HG03439 (cell line): ENCODE measurements at regions not wholly inside any gene's neighbourhood (a gene's known extent, or its start where the extent isn't known, plus 50 kb on each side); places are given as distances from the start of the nearest gene placed in this dataset.
A peak's percentile ranks its signal among the peaks of the same experiment; 100 is the strongest.

ENCODE experiments used
- ATAC-seq: cut with Tn5 transposase; IDR thresholded peaks from one replicate; pipeline ENCODE4 v1.9.1; 2021; ENCODE audit warnings: mild to moderate bottlenecking, moderate library complexity; ENCODE audit not compliant: unreplicated experiment

DNA sequence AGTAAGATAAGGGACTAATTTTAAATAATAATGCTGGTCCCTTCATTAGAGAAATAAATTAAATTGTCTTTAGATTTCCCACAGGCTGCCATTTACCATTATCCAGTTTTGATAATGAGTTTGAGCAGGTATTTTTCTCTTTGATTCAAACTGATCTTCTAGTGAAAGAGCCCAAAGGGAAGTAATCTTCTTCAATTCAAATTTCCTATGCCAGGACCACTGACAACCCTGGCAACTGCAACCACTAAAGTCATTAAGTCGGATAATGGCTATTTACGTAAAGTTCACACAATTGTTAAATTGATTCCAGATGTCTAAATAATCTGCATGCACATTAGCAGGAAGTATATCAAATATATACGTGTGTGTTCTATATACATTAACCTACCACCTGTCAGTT lies 399.3 kb downstream of the PTPRC start:
- no peak for ATAC-seq

GRCh38 chr1:199040076-199040905 lies 401.5 kb downstream of the PTPRC start:
- no peak for ATAC-seq

DNA sequence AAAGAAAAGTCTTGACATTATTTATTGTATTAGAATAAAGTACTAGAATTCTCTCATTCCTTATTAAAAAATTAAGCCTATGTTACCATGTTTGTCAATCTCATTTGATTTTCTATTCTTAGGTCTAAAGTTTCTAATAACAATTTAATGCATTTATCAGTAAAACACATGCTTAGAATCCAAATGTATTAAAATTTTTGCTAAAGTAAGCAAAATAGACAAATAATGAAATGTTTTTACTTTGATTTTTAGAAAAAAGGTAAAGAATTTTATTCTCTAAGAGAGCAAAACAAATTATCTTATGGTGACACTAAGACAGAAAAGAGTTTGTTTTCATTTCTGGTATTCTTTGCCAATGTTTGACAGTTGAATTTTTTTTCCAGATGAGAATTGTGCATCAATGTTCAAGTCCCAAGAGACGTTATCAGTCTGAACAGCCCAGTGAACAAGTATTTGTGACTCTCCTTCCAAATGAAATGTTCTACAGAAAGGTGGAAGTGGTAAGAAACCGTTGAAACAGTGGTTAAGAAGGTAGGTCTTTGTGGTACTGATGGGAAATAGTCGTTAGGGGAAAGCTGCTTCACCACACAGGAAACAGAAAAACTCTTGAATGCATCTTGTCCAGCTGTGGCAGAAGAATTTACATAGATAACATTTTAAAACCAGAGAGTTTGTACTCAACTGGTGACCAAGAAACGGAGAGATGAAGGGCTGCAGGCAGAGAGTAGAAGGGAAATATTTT lies 402.5 kb downstream of the PTPRC start:
- ATAC-seq: peak; percentile 99

DNA sequence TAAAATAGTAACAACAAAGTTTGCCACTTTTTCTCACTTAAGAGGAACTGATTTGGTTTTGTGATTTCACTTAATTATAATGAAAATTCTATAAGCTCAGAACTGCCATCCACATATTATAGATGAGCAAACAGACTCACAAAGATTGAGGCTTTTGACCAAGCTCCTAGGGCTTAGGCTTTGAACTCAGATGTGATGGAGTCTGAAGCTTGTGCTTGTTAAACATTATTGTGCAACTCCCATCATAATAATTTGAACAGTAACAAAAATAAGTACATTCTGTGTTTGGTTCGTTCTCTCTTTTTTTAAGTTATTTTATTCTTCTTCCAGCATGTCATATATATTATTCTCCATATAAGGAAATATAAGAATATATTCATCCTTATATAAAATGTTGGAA lies 403.4 kb downstream of the PTPRC start:
- ATAC-seq: no peak

DNA sequence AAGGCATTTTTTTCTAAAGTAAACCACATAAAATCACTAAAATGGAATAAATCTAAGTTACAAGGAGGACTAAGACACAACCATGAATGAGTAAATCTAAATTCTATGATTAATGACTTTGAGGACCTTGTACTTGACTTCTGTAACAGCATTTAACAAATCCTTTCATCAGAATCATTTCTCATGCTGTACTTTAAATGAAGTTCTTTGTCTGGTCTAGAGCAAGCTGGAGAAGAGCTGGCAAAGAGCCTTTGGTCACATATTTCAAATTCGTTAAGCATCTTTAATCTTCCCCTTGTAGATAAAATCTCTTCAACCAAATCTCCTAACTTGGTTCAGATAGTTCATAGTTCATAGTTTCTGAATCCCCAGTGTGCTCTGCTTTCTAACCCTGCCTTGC lies 405.4 kb downstream of the PTPRC start:
- no peak for ATAC-seq

- ATAC-seq: no peak
Measured at GRCh38 chr1:199046618-199047017, 407.8 kb downstream of the PTPRC start.

DNA sequence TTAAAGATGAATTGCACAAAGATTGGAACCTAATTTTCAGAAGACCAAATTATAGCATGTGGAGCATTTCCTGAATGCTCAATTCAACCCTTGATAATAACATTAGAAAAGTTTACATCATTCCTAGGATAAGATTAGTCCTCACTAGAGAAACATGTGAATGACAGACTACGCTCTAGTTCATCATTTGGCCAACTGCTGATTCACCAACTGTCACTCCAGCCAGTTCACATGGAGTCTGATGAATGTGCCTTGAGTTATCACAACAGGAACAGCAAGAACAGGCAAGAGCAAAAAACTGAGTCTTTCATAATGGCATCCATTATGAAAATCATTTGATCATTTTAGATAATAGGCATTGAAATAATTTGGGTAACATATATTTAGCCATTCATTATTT lies 415.9 kb downstream of the PTPRC start:
- ATAC-seq: no peak

- ATAC-seq: no peak
Measured at GRCh38 chr1:199057322-199057721, 418.5 kb downstream of the PTPRC start.

GRCh38 chr1:199058281-199058680 lies 419.4 kb downstream of the PTPRC start:
- no peak for ATAC-seq

DNA sequence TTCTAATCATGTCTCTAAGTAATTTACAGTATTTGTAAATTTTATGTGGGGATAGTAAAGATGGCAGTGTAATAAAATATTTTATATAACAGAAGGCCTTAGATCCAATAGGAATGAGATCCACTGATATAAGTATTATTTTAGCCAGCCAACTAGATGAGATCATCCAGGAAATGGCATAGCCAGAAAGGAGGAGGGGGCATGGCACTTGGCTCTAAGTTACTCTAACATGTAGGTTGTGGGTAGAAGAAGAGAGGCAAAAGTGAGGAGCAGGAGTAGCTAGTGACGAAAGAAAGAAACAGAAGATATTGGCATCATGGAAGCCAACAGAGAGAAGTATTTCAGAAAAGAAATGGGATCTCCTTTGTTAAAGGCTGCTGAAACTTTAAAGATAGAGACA lies 426.1 kb downstream of the PTPRC start:
- no peak for ATAC-seq

DNA sequence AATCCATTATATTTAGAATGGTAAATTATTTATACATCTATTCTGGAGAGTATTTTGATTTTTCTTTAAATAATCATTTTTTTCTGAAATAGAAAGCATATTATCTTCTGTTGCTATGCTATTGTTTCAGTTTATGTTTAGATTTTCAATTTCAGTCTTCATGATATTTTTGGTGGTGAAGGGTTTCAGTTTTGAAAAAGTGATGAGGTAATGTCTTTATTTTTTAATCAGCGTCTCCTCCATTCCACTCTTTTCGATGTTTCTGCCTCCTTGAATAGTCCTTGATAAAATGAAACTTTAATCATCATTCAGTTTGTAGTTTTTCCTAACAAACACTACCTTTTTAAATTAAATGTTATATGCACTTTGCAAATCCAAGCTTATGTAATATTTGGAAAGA lies 428.6 kb downstream of the PTPRC start:
- ATAC-seq: peak; percentile 95

DNA sequence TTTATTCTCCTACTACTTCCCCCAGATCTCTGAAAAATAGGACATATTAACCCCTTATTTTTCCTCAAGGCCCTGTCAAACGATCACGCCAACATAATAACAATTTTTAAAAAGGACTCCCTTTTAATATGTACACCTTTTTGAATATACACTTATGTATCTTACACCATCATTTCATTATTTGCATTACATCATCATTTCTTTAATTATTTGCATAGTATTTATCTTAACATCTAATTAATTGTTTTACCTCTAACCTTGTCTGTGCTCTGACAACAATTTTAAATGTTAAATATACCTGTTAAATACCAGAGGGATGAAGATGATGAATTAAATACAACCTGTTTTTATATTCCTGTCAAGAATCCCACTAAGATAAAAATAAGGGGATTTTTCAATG lies 432.2 kb downstream of the PTPRC start:
- ATAC-seq: no peak

DNA sequence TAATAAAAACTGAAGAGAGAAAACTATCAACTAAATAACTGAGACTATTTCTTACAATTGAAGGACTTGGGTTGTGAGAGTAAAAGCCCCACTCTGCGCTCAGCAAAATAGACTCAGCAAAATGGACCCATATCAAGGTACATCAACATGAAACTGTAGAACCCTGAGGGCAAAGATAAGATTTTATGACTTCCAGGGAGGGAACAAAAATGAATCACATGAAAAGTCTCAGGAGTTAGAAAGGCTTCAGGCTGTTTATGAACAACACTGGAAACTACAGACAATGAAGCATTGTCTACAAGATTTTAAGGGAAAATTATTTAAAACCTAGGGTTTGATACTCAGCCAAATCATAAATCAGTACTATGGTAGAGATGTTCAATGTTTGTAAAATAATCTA lies 434.3 kb downstream of the PTPRC start:
- ATAC-seq: no peak

GRCh38 chr1:199075792-199076191 lies 437.0 kb downstream of the PTPRC start:
- ATAC-seq: no peak

DNA sequence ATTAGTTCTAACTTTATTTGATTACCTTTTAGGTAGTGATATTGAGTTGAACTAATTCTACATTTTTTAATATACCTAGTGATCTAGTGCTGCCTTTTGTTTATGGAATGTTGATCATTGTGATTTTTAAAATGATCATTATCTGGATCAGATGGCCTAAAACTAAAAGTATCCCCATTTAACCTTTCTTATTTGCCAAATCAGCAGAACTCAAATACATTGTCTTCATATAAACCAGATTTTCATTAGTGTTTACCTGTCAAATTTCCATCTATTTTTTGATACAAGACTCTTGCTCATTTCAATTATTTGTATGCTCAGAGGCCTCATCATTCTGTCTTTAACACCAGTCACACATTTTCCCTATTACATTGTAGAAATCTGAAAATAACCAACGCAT lies 441.2 kb downstream of the PTPRC start:
- ATAC-seq: no peak

GRCh38 chr1:199081739-199082138 lies 442.9 kb downstream of the PTPRC start:
- peak; percentile 93 for ATAC-seq

GRCh38 chr1:199082778-199083389 lies 444.0 kb downstream of the PTPRC start:
- no peak for ATAC-seq

GRCh38 chr1:199083680-199084079 lies 444.8 kb downstream of the PTPRC start:
- ATAC-seq: no peak

- no peak for ATAC-seq
Measured at GRCh38 chr1:199084293-199084692, 445.5 kb downstream of the PTPRC start.

DNA sequence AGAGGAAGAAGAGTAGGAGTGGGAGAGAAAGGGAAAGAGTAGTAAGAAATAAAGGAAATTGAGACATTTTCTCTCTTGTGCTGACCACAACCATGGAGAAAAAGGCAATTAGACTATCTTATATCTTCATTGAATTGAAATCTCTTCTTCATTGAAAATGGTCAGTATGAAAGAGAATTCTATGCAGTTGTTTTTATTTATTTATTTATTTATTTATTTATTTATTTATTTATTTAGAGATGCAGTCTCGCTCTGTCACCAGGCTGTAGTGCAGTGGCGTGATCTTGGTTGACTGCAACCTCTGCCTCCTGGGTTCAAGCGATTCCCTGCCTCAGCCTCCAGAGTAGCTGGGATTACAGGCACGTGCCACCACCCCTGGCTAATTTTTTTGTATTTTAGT lies 447.1 kb downstream of the PTPRC start:
- no peak for ATAC-seq

DNA sequence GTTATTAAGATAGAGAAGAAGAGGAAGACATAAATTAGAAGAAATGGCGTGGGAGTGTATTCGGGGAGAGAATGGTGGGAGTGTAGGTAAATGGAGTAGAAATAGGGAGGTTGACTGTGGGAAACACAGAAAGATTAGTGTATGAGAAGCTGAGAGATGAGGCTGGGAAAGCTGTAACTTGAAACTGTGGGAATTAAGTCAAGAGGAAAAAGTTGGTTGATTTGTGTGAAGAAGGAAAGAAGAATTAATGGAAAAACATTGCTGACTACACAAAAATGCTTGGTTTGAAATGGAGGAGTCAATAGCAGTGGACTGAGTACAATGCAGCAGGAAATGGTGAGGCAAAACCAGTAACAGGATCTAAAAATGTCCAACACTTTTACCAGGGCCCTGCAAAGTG lies 448.3 kb downstream of the PTPRC start:
- no peak for ATAC-seq
